Bronchial epithelial cell (primary cell): ENCODE measurements at regions not wholly inside any gene's neighbourhood (a gene's known extent, or its start where the extent isn't known, plus 50 kb on each side); places are given as distances from the start of the nearest gene placed in this dataset.
"Not testable (repeated sequence)": the region's sequence is repeated elsewhere in the genome, so short reads cannot be mapped to it uniquely, and the experiment has no call there.

ENCODE experiments used
- DNase-seq: peaks from one replicate; pipeline ENCODE4 v3.0.0-alpha.2; 2010; ENCODE audit warnings: low read depth
- FAIRE-seq: peaks from 2 replicates; lab custom pipeline; 2011; peaks lifted over from hg19 to GRCh38; lab: Jason Lieb, UNC
- H3K27me3 ChIP-seq: 2 replicates; pipeline ENCODE4 v1.5.1; 2011; ENCODE audit warnings: low read length; ENCODE audit not compliant: control insufficient read depth, insufficient read depth
- H3K36me3 ChIP-seq: 2 replicates; pipeline ENCODE4 v1.5.1; 2011; ENCODE audit warnings: low read length; ENCODE audit not compliant: control insufficient read depth, insufficient read depth
- H3K4me3 ChIP-seq: 2 replicates; pipeline ENCODE4 v1.5.1; 2011; ENCODE audit warnings: mild to moderate bottlenecking, low read depth, low read length, control low read depth
- TF ChIP-seq, protein P1 (sequence below): IDR thresholded peaks from 2 replicates; pipeline ENCODE4 v1.5.1; 2011; ENCODE audit warnings: mild to moderate bottlenecking, moderate library complexity, low read length, control low read depth, inconsistent platforms; ENCODE audit not compliant: insufficient read depth, severe bottlenecking

GRCh38 chr13:86906127-86906874 is 764.9 kb upstream of the SLITRK5 start:
- no peaks in the 10 kb centered on the region for H3K36me3 ChIP-seq
- no peak for FAIRE-seq
- no peak overlapping the region for H3K4me3 ChIP-seq
- peak; percentile 7 for DNase-seq
- H3K27me3 ChIP-seq: no peaks in the 10 kb centered on the region
- TF ChIP-seq, protein P1, sequence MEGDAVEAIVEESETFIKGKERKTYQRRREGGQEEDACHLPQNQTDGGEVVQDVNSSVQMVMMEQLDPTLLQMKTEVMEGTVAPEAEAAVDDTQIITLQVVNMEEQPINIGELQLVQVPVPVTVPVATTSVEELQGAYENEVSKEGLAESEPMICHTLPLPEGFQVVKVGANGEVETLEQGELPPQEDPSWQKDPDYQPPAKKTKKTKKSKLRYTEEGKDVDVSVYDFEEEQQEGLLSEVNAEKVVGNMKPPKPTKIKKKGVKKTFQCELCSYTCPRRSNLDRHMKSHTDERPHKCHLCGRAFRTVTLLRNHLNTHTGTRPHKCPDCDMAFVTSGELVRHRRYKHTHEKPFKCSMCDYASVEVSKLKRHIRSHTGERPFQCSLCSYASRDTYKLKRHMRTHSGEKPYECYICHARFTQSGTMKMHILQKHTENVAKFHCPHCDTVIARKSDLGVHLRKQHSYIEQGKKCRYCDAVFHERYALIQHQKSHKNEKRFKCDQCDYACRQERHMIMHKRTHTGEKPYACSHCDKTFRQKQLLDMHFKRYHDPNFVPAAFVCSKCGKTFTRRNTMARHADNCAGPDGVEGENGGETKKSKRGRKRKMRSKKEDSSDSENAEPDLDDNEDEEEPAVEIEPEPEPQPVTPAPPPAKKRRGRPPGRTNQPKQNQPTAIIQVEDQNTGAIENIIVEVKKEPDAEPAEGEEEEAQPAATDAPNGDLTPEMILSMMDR: no peak

DNA sequence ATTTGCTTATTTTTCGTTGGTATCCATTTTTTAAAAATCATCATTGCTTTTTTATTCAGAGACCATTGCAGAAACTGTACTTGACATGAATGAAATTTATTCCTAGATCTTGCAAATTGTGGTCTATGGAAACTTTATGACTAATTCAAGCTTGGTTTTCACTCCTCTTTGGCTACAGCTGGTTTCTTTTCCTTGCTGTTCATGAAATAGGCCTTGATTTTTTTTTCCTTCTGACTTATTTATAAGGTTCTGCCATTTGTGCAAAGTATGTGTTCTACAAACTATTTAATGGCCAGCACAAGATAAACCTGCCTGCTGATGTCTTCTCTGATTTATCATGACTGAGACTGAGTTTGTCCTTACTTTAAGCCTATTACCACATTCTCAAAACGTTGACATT is 764.0 kb upstream of the SLITRK5 start:
- no peaks in the 10 kb centered on the region for H3K27me3 ChIP-seq
- FAIRE-seq (no peak), DNase-seq (no peak)
- TF ChIP-seq, protein P1: no peak
- no peak overlapping the region for H3K4me3 ChIP-seq
- H3K36me3 ChIP-seq: no peaks in the 10 kb centered on the region

DNA sequence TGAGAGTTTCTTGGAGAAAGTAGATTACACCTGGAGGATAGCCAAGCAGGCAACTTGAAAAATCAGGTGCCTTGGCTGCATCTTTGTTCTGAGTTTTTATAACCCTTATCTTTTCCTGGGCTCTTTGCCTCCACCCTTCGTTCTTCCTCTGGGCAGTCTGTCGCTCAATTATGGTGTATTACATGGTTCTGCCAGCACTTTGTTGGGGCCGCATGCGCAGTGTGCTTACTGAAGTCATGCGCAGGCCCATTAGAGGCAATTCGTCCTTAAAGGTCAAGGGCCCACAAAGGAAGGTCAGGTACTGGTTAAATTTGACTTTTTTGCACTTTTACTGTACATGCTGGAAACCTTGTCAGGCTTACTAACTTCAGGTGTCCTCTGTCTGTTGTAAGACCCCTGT is 761.9 kb upstream of the SLITRK5 start:
- DNase-seq (no peak), FAIRE-seq (no peak)
- TF ChIP-seq, protein P1: no peak
- no peak overlapping the region for H3K4me3 ChIP-seq
- H3K27me3 ChIP-seq: no peaks in the 10 kb centered on the region
- no peaks in the 10 kb centered on the region for H3K36me3 ChIP-seq

- Histone ChIP-seq H3K27me3 (no peaks in the 10 kb centered on the region), H3K4me3 (no peak overlapping the region), H3K36me3 (no peaks in the 10 kb centered on the region)
- FAIRE-seq: no peak
- no peak for DNase-seq
- TF ChIP-seq, protein P1: no peak
These were observed 756.4 kb upstream of the SLITRK5 start for GRCh38 chr13:86914757-86915156.

GRCh38 chr13:86917438-86917837 is 753.7 kb upstream of the SLITRK5 start:
- not testable (repeated sequence) for DNase-seq, FAIRE-seq, H3K4me3 ChIP-seq, H3K27me3 ChIP-seq, H3K36me3 ChIP-seq

DNA sequence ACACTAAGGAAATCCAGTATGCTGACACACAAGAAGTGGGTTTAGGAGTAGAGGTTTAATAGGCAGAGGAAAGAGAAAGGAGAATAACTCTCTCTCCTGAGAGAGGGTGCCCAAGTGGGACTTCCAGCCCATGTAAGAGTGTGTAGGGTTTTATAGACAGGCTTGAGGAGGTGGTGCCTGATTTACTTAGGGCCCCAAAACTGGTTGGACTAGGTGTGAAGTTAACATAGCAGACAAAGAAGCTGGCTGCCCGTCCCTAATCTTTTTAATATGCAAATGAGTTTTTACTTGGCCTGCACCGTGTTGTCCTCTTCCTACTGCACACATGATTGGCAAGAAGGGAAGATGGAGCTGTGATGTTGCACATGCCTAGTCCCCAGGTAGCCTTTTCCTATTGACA is 752.5 kb upstream of the SLITRK5 start:
- no peaks in the 10 kb centered on the region for H3K36me3 ChIP-seq
- TF ChIP-seq, protein P1: no peak
- no peak for DNase-seq
- H3K27me3 ChIP-seq: no peaks in the 10 kb centered on the region
- no peak overlapping the region for H3K4me3 ChIP-seq
- no peak for FAIRE-seq
